ENCODE measurements at regions not wholly inside any gene's neighbourhood (a gene's known extent, or its start where the extent isn't known, plus 50 kb on each side); places are given as distances from the start of the nearest gene placed in this dataset.
"Not testable (repeated sequence)": the region's sequence is repeated elsewhere in the genome, so short reads cannot be mapped to it uniquely, and the experiment has no call there.

DNA sequence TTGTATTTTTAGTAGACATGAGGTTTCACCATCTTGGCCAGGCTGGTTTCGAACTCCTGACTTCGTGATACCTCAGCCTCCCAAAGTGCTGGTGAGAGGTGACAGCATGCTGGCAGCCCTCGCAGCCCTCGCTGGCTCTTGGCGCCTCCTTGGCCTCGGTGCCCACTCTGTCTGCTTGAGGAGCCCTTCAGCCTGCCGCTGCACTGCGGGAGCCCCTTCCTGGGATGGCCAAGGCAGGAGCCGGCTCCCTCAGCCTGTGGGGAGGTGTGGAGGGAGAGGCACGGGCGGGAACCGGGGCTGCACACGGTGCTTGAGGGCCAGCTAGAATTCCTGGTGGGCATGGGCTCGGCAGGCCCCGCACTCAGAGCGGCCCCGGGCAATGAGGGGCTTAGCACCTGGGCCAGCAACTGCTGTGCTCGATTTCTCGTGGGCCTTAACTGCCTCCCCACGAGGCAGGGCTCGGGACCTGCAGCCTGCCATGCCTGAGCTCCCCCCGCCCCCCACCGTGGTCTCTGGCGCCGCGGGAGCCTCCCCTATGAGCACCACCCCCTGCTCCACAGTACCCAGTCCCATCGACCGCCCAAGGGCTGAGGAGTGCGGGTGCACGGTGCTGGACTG lies 96.5 kb upstream of the RHOBTB1 start:
- DNase-seq: no peak

DNA sequence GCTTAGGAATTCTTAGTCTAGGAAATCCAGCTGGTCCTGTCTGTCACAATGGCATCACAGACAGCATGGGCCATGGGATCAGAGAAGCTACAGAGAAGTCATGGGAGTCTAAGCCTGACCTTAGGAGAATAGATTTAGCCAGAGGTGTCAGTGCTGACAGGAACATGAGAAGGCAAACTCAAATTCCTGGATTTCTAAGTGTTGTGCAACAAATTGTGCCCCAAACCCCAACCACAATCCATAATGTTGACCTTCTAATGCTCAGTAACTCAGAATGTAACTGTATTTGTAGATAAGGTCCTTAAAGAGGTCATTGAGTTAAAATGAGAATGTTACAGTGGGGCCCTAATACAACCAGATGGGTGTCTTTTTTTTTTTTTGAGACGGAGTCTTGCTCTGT lies 95.9 kb upstream of the RHOBTB1 start:
- DNase-seq: no peak

DNA sequence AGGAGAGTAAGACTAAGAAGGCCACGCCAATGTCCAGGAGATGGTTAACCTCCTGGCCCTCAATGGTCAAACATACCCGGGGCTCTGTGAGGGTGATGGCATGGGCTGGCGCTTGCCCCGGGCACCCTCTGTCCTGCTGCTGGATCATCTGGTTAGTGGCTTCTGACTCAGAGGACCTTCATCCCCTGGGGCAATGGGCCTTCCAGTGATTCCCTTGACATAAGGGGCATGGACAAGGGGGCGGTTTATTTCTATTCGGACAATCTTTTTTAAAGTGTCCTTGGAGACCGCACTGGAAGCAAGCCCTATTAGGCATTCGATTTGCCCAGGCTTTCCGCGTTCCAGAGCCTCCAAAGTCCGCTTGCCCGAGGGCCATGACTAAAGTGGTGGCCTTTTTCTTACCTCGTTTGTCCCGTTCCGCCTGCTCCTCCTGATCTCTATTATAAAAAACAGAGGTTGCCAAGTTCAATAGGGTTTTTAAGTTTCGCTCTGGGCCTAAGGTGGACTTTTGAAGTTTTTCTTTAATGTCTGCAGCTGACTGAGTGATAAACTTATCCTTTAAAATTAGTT lies 93.4 kb upstream of the RHOBTB1 start:
- not testable (repeated sequence) for DNase-seq

DNA sequence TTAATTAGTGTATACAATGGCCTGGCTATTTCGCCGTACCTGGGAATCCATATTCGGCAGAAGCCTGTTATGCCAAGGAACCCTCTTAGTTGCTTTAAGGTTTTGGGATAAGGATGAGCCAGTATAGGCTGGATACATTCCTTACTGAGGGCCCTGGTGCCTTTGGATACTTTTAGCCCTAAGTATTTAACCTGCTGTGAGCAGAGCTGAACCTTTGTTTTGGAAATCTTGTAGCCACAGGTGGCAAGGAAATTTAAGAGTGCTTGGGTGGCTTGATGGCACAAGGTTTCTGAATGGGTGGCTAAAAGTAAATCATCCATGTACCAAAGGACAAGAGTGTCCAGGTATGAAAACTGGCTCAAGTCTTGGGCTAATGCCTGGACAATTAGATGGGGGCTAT lies 92.2 kb upstream of the RHOBTB1 start:
- DNase-seq: not testable (repeated sequence)

DNA sequence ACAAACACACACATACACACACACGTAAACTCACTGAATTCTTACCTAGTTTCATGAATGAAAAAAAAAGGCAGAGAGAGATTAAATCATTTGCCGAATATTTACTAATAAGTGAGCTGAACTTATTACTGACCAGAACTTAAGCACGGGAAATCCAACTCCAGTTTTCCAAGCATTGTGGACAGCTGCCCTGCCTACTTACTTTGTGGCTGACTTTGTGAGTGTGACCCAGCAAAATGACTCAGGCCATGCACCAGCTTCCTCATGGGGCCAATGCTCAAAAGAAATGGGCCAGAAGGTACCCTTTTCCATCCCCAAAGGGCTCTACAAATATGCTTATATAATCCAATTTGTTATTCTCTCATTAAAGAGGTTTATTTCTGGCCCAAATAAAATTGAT lies 87.4 kb upstream of the RHOBTB1 start:
- no peak for DNase-seq

DNA sequence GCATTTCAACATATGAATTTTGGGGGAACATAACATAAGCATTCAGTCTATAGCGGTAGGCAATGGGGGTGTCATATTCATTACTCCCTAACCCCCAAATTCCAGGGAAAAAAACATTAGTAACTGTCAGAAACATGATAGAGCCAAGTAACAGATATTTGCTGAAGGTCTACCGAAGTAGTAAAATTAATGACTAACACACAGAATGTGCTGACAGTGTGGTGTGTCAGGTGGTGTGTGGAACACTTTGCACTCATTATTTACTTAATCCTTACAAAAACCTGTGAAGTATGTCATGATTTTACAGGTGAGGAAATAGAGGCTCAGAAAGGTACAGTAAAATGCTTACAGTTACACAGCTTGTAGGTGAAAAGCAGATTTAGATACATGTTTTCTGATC lies 85.4 kb upstream of the RHOBTB1 start:
- DNase-seq: peak; percentile 4

DNA sequence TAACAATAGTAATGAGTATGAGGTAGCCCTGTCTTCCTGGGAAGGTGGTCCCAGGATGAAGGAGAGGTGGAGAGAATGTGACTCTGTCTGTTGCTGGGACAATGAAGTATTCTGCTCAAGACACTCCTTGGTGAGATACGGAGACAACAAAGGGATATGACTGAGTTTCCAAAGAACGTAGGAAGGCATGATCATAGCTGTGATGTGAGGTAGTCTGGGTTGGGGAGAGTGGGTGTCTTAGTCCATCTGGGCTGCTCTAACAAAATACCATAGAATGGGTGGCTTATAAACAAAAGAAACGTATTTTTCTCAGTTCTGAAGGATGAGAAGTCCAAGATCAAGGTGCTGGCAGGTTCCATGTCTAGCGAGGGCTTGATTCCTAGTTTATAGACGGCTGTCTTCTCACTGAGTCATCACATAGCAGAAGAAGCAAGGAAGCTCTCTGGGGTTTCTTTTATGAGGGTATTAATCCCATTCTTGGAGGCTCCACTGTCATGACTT lies 84.9 kb upstream of the RHOBTB1 start:
- DNase-seq: peak; percentile 38

DNA sequence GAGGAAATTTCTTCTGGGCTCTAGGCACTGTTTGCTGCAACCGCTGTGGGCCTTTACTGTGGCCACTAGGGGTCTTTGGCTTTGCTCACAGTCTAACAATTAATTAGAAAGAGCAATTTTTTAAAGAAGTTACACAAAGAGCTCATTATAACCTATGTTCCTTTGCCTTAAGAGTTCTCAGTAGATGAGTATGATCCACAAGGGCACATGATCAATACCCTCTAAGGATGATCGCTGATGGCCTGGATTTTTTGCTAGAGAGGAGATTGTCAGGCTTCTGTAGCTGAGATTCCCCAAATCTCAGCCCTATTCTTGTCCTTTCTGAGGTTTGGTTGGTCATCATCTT lies 80.8 kb upstream of the RHOBTB1 start:
- no peak for DNase-seq

DNA sequence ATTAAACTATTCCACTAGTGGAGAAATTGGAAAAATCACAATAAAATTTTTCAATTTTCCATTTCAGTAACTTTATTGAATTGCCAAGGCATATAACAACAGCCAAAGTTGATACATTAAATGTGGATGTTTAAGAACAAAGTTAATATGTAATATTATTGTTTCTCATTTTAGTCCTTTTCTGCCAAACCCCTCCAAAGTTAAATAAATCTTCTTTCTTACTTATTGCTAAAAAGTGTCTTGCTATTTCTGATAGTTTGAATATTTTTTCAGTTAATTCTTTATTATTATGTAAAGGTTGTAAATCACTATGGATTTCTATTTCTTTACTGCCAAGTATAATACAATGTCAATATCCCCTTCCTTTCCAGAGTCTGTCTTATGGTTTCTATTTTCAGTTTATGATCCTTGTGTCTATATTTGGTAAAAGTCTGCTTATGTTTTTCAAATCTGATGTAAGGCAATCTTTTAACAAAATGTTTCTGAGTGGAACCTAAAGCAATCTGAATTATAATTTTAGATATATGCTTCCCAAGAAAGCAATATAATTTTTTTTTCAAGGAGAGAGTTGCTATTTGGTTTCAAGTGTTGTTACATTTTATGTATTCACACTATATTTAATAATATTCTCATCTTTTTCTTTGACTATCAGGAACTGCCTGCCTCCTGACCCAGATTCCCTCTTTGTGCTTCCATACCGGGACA lies 80.3 kb upstream of the RHOBTB1 start:
- DNase-seq: no peak

DNA sequence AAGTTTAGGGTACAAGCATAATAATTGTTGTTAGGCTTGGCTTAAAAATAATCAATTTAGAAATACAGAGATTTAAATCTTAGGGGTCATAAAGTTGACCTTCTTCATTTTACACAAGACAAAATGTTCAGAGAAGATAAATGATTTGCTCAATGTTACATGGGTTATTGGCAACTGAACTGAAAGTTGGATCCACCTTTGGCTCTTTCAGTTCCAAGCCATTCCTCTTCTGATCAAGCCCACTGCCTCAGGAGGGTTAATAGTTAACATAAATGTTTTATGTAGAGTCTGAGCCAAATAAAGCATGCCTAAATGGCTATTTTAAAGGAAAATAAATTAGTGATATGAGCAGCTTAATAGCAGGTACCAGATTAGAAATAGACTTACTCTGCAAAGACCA lies 79.1 kb upstream of the RHOBTB1 start:
- DNase-seq: no peak

DNA sequence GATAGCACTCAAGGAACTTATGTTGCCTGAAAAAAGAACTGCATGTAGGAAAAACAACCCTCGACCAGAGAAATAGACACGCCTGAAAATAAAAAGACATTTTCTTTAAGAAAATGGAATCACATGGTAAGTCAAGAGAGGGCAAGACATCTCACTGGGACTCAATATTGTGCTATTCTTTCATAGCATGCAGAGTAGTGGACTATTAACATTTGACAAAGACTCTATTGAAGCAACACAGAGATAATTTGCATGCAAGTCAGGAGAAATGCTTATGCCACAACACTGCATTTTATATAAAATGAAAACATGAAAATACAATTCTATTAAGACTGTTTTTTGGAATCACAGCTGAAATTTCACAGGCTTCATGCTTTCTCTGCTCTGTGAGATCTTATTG lies 77.9 kb upstream of the RHOBTB1 start:
- DNase-seq: no peak

DNA sequence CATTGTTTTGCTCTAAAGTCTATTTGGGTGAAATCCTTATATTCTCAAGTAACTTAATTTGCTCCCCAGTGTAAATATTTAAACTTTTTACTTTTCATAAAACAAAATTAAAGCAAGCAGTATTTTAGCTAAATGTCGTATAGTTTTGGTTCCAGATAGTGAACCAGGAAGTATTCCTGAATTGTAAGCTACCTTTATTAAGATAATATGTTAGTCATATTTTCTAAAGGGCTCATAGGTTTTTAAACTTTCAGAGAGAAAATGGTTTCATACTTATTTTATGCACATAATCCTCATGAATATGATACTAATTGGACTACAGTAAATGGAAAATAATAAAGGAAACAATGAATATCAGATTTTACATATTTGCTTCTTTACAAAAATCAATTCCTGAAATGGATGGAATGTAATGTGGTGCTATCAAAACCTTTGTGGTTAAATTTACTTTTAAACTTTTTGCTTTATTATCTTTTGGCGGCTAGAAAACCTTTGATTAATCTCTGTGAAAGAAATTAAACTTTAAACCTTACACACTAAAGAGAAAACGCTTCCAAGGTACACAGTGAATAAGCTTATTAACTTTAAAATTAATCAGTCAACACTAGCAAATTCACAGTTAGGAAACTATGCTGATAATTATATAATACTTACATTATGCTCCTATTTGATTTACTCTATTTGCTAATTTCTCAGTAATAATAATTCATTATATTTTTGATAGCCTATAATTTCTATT lies 76.6 kb upstream of the RHOBTB1 start:
- DNase-seq: no peak

DNA sequence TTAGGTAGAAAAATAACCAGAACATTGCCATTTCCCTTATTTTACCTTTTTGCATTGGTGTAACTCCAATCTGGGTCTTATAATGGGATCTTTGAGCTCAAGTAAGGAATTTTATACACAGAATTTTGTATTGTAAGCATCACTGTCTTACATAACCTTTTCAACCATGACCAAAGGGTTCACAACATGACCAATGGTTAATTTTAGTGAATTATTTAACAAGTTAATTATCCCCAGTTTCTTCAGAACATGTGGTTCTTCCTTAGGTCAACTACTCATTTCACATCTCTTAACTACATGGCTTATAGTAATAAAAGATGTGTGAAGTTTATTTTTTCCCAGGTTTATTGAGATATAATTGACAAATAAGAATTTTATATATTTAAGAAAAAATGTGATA lies 74.2 kb upstream of the RHOBTB1 start:
- no peak for DNase-seq

DNA sequence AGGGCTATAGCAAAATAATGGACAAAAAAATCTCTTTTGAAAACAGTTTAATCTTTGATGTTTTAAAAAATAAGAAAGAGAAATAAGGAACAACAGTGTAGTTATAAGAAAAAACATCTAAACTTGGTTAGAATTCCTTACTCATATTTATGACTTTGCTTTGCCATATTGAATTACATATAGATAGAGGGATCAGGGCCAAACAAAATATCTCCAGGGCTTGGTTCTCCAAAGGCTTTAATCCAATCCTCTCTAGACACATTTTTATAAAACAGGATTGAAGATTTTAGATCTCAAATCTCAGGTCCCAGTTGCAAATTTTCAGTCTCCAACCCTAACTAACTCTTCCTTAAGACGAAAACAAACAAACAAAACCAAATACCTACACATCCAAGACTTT lies 72.6 kb upstream of the RHOBTB1 start:
- no peak for DNase-seq

DNA sequence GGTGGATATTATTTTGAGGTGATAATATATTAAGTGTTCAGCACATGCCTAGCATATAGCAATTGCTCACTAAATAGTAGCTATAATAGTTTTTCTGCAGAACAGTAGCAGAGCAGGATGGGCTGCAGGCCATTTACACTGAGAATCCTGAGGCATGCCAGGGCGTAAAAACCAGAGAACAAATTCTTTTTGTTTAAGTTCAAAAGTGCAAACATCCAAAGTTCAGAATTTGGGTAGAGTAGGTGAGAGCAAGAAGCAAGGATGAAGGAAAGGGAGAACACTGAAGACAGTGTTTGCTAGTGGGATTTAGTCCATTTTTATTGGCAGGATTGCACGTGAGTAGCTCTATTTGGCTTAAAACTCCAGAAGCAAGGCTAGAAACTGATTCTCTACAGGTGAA lies 72.0 kb upstream of the RHOBTB1 start:
- no peak for DNase-seq

DNA sequence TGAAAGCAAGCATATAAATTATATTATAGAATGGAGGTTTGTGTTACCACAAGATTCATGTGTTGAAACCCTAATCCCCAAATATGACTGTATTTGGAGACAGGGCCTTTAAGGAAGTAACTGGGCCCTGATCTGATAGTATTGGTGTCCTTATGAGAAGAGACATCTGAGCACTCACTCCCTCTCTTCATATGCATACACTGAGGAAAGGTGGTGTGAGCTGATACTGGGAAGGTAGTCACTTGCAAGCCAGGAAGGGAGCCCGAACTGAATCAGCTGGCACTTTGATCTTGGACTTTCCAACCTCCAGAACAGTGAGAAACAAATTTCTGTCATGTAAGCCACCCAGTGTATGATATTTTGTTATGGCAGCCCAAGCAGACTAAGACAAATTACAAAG lies 66.9 kb upstream of the RHOBTB1 start:
- DNase-seq: no peak

DNA sequence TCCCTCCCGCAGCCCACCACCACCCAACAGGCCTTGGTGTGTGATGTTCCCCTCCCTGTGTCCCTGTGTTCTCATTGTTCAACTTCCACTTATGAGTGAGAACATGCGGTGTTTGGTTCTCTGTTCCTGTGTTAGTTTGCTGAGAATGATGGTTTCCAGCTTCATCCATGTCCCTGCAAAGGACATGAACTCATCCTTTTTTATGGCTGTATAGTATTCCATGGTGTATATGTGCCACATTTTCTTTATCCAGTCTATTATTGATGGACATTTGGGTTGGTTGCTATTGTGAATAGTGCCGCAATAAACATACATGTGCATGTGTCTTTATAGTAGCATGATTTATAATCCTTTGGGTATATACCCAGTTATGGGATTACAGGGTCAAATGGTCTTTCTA lies 59.1 kb upstream of the RHOBTB1 start:
- not testable (repeated sequence) for DNase-seq

DNA sequence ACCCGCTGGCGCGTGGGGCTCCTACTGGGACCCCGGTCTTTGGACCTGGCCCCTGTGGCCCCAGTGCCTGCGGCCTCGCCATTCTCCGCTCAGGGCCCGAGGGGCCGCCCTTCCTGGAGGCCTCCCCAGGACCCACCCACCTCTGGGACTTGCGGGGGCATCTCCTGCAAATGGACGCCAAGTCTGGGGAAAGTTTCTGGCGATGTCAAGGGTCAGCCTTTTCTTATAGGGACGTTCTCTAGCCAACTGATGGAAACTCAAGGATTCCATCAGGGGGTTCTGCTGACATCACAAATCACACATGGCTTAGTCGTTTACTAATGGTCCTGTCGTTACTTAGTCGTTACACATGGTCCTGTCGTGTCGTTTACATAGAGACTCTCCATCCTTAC lies 57.7 kb upstream of the RHOBTB1 start:
- DNase-seq: no peak

DNA sequence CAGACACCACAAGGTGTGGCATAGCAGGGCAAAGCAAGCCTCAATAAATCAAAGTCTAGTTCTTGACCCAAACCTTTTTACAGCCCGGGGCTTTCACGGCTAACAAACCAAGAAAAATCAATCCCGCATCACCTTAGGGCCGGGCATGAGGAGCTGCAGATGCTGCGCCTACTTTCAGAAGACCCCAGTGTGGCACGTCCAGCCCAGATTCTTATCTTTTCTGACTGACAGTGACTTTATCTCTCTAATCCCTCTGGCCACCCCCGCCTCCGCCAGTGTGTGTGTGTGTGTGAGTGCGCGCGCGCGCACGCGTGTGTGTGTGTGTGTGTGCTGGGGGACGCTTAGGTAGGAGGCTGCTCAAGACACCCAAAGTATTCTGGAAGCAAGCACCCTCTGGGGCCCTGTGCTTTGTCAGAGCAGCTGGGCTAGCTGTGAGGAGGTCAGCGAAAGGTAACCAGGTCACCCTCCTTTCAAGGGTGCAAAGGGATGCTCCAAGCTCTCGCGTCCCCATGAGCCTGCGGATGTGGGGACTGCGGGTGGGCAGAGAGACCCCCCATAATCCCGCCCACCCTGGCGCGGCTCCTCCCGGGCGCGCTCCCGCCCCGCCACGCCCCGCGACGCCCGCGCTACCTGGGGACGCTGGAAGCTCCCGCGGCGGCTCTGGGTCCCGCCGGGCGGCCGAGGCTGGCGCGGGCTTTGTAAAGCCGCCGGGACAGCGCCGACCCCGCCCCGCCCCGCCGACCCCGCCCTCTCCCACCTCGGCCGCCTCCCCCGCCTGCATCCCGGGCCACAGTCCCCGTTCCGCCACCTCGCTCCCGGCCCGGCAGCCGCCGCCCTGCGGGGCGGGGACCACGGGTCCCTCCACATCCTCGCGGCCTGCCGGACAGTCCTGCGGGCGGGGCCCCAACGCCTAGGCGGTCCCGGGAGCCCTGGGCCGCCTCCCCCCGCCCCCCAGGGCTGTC lies 57.1 kb upstream of the RHOBTB1 start:
- no peak for DNase-seq

DNA sequence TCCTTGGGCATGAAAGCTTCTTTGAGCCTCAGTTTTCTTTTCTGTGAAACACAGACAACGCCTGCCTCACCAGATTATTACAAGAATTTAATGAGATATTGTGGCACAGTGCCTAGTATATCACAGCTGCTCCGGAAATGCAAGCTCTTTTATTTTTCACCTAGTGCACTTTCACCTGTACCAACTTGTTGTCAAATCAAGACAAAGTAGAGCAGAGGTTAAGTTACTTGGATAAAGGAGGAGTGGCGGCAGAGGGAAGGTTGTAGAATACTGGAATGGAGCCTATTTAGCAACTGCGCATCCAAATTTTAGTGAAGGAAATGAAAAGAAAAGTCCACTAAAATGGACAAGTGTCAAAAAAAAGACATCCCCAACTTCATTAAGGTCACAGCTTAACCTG lies 54.9 kb upstream of the RHOBTB1 start:
- no peak for DNase-seq

DNA sequence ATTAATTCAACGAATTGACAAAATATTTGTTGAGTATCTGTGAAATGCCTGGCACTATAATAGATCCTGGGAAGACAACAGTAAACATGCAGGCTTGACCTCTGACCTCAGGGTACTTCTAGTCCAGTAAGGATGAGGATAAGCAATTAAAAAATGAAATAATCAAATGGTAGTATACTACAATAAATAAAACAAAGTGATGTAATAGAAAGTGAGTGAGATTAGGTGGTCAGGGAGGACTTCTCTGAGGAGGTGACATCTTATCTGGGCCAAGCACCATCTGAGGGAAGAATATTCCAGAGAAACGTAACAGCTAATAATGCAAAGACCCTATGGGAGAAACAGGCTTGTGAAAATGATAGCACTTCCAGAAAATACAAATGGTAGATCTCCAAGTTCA lies 50.1 kb upstream of the RHOBTB1 start:
- no peak for DNase-seq
